Osteoblast (primary cell): ENCODE measurements at regions not wholly inside any gene's neighbourhood (a gene's known extent, or its start where the extent isn't known, plus 50 kb on each side); places are given as distances from the start of the nearest gene placed in this dataset.
A peak's percentile ranks its signal among the peaks of the same experiment; 100 is the strongest.

Source experiments
- DNase-seq: peaks from one replicate; pipeline ENCODE4 v3.0.0; 2011; ENCODE audit warnings: low spot score, mixed read lengths; ENCODE audit not compliant: insufficient read length; ENCODE audit errors: missing footprints
- H2AFZ ChIP-seq: 2 replicates; pipeline ENCODE4 v1.6.0; 2011; ENCODE audit warnings: mild to moderate bottlenecking, low read length
- H3K27ac ChIP-seq: 2 replicates; pipeline ENCODE4 v1.5.1; 2011; ENCODE audit warnings: mild to moderate bottlenecking, low read depth, low read length, moderate library complexity
- H3K27me3 ChIP-seq: 2 replicates; pipeline ENCODE4 v1.6.0; 2012; ENCODE audit warnings: mild to moderate bottlenecking, control low read depth, inconsistent platforms, low read length, moderate library complexity; ENCODE audit not compliant: insufficient read depth
- H3K36me3 ChIP-seq: 2 replicates; pipeline ENCODE4 v1.5.1; 2011; ENCODE audit warnings: mild to moderate bottlenecking, low read length, control low read depth, moderate library complexity; ENCODE audit not compliant: insufficient read depth
- H3K4me1 ChIP-seq: 2 replicates; pipeline ENCODE4 v1.5.1; 2011; ENCODE audit warnings: mild to moderate bottlenecking, low read length, control low read depth, moderate library complexity; ENCODE audit not compliant: insufficient read depth
- H3K4me2 ChIP-seq: 2 replicates; pipeline ENCODE4 v1.6.0; 2011; ENCODE audit warnings: mild to moderate bottlenecking, low read length; ENCODE audit not compliant: insufficient read depth
- H3K4me3 ChIP-seq: fragments of 200-600 bp; sonication (generic); 3 replicates; pipeline ENCODE4 v1.5.1; 2012; ENCODE audit warnings: mild to moderate bottlenecking, low read length, inconsistent platforms; ENCODE audit not compliant: insufficient read depth
- H3K79me2 ChIP-seq: 2 replicates; pipeline ENCODE4 v1.6.0; 2012; ENCODE audit warnings: mild to moderate bottlenecking, low read length, control low read depth, inconsistent platforms; ENCODE audit not compliant: insufficient read depth
- H3K9me3 ChIP-seq: 2 replicates; pipeline ENCODE4 v1.5.1; 2011; ENCODE audit warnings: low read depth, low read length, control low read depth
- H4K20me1 ChIP-seq: 2 replicates; pipeline ENCODE4 v1.6.0; 2012; ENCODE audit warnings: mild to moderate bottlenecking, low read length, control low read depth; ENCODE audit not compliant: insufficient read depth
- TF ChIP-seq, protein P1 (sequence below): IDR thresholded peaks from 2 replicates; pipeline ENCODE4 v1.5.1; 2011; ENCODE audit warnings: mild to moderate bottlenecking, low read depth, low read length, moderate library complexity; ENCODE audit errors: extremely low read depth

DNA sequence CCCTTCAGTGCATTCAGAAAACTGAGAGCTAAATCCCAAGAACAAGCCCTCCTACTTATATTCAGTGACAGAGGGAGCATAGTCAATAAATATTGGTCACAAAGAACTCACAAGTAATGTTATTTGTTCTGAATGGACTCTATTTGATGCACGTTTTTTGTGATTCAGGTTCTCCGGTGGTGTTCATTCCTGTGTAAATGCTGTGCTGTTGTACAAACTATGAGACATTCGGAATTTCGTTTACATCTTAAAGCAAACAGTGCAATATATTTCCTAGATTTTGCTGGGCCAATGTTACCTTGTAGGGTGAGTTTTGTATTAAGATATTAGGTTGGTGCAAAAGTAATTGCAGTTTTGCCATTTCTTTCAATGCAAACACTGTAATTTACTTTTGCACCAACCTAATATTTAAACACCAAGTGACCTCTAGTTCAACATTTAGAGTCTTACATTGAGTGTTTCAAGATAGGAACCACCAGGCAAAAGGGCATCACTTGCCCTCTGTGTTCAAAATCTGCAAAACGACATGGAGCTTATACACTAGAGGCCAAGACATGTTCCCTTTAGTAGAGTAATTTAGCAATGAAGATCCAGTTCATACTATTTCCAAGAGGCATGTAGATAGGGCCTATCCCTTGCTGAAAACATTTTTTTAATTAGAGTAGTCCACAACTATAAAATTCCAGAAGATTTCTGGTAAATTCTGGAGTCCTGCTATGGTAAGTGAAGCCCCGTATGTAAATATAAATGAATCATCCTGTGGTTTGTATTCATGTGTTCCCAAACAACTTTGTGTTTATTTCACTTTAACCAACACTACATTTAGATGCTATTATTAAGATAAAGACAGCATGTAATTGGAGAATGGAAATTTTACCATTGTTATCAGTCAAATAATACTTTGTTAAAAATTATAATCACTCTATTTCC is 444.0 kb upstream of the PTGER4 start:
- Histone ChIP-seq H3K4me3 (no peak overlapping the region), H3K4me2 (no peak overlapping the region), H3K79me2 (no peaks in the 10 kb centered on the region), H4K20me1 (no peaks in the 10 kb centered on the region), H3K27ac (no peak overlapping the region), H3K27me3 (no peaks in the 10 kb centered on the region), H3K36me3 (no peaks in the 10 kb centered on the region), H3K9me3 (peaks cover 2% of the 10 kb centered on the region), H3K4me1 (peaks cover 11% of the 10 kb centered on the region), H2AFZ (no peak overlapping the region)
- TF ChIP-seq, protein P1, sequence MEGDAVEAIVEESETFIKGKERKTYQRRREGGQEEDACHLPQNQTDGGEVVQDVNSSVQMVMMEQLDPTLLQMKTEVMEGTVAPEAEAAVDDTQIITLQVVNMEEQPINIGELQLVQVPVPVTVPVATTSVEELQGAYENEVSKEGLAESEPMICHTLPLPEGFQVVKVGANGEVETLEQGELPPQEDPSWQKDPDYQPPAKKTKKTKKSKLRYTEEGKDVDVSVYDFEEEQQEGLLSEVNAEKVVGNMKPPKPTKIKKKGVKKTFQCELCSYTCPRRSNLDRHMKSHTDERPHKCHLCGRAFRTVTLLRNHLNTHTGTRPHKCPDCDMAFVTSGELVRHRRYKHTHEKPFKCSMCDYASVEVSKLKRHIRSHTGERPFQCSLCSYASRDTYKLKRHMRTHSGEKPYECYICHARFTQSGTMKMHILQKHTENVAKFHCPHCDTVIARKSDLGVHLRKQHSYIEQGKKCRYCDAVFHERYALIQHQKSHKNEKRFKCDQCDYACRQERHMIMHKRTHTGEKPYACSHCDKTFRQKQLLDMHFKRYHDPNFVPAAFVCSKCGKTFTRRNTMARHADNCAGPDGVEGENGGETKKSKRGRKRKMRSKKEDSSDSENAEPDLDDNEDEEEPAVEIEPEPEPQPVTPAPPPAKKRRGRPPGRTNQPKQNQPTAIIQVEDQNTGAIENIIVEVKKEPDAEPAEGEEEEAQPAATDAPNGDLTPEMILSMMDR = no peak
- DNase-seq = no peak

- Histone ChIP-seq H3K27me3 (no peaks in the 10 kb centered on the region), H3K4me1 (peaks cover 22% of the 10 kb centered on the region), H4K20me1 (no peaks in the 10 kb centered on the region), H3K36me3 (no peaks in the 10 kb centered on the region), H2AFZ (no peak overlapping the region), H3K9me3 (no peaks in the 10 kb centered on the region), H3K4me2 (no peak overlapping the region), H3K27ac (peak overlapping the region; percentile 15), H3K4me3 (no peak overlapping the region), H3K79me2 (no peaks in the 10 kb centered on the region)
- TF ChIP-seq, protein P1 = no peak
- peak; percentile 13 for DNase-seq
Measured at GRCh38 chr5:40233268-40233667, 446.4 kb upstream of the PTGER4 start.

DNA sequence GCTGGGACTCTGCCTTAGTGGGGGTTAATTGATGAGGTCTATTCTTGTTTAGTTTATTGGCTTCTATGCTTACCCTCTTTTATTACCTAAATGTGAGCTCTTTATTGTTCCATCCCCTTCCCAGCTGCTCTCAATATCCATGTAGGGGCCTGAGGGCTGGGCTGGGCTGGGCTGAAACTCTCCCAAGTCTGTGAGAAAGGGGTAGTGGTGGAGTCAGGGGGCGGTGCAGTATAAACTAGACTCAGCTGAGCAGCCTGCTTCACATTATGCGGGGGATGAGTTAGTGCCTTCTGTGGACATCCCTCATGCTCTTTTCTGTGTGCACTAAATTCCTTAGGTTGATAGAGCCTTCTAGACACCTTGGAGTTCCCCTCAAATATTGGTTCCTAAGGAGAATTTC is 451.8 kb upstream of the PTGER4 start:
- H3K4me3 ChIP-seq = no peak overlapping the region
- TF ChIP-seq, protein P1 = no peak
- H3K4me1 ChIP-seq = peaks cover 51% of the 10 kb centered on the region
- H3K4me2 ChIP-seq = no peak overlapping the region
- no peaks in the 10 kb centered on the region for H3K36me3 ChIP-seq
- peak overlapping the region; percentile 11 for H3K27ac ChIP-seq
- H3K79me2 ChIP-seq = no peaks in the 10 kb centered on the region
- no peaks in the 10 kb centered on the region for H3K27me3 ChIP-seq
- DNase-seq = no peak
- H4K20me1 ChIP-seq = no peaks in the 10 kb centered on the region
- H3K9me3 ChIP-seq = no peaks in the 10 kb centered on the region
- H2AFZ ChIP-seq = no peak overlapping the region

DNA sequence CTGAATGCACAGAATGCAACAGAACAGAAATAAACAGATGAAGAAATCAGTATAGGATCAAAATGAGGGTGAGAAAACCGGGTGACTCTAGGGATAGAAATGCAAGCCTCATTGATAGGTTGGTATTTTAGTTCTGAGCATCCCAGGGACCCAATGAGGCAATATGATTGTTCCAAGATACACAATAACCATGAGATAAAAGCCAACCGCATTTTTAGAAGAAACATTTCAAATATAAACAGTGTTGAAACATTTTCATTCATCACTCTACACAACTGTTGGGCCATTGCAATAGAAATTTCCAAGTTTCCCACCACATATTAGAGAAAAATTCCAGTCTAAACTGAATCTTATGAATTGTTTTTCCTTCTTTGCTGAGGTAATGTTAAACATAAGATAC is 452.3 kb upstream of the PTGER4 start:
- Histone ChIP-seq H3K36me3 (no peaks in the 10 kb centered on the region), H3K4me2 (no peak overlapping the region), H3K27me3 (no peaks in the 10 kb centered on the region), H2AFZ (no peak overlapping the region), H4K20me1 (no peaks in the 10 kb centered on the region), H3K79me2 (no peaks in the 10 kb centered on the region), H3K4me3 (no peak overlapping the region), H3K4me1 (peaks cover 55% of the 10 kb centered on the region), H3K27ac (peak overlapping the region; percentile 20), H3K9me3 (no peaks in the 10 kb centered on the region)
- DNase-seq = peak; percentile 6
- TF ChIP-seq, protein P1 = no peak
